ENCODE measurements at regions not wholly inside any gene's neighbourhood (a gene's known extent, or its start where the extent isn't known, plus 50 kb on each side); places are given as distances from the start of the nearest gene placed in this dataset.

DNA sequence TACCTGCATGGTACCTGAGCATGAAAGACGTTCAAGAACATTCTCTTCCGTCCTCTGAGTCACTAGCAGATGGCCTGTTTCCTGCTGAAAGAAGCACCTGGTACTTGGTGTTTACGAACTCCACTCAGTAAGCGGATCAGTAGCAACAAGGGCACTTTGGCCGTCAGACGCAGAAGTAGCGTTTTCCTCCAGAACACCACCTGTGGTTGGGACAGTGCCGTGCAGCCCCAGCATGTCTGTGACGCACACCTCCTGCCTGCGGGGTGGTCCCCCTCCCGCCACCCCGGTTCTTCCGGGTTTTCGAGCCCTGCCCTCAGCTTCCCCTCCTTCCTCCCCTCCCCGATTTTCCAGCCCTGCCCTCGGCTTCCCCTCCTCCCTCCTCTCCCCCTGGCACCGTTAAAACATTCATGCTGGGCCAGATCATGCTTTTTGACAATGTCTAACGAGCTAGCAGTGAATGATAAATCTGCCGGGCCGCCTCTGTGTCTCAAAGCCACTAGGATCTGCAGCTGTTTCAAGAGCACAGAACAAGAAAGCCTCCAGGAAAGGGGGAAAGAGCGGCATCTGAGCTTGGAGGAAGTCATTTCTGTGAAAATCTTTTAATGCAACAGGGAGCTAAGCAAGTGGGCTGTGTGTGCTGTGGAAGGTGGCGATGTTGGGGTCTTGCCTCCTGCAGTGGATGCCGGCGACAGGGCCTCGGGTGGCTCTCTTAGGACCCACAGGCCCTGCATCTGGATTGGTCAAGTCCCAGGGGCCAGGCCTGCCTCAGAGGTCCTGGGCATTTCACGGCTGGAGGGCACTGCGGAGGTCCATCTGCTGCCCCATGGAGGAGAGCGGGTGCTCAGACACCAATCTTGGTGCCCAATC is 207.9 kb downstream of the ERMARD start:
- TF ChIP-seq POLR2A (IDR thresholded peaks at IDR 0.05) (no peak), CTCF (IDR thresholded peaks at IDR 0.05) (no peak)

Measured in testis (tissue), 2 donors.